ENCODE measurements at regions not wholly inside any gene's neighbourhood (a gene's known extent, or its start where the extent isn't known, plus 50 kb on each side); places are given as distances from the start of the nearest gene placed in this dataset.

GRCh38 chr2:10977003-10977402 lies 65.3 kb downstream of the KCNF1 start:
- no peak for TF ChIP-seq CTCF (IDR thresholded peaks at IDR 0.05; ENCODE audit: low read depth, low read length, poor library complexity, severe bottlenecking)
- TF ChIP-seq EZH2phosphoT487 (IDR thresholded peaks at IDR 0.05; ENCODE audit: borderline replicate concordance, low read length), result no peak
